ENCODE measurements at regions not wholly inside any gene's neighbourhood (a gene's known extent, or its start where the extent isn't known, plus 50 kb on each side); places are given as distances from the start of the nearest gene placed in this dataset.

GRCh38 chr1:198467342-198467741 lies 73.1 kb downstream of the ATP6V1G3 start:
- Histone ChIP-seq H3K36me3 (ENCODE audit: control insufficient read depth in 2 of 2, extremely low read depth in 1 of 2, insufficient read depth in 2 of 2, low read length in 2 of 2) (no peaks in the 10 kb centered on the region), H3K9me1 (replicated peaks; ENCODE audit: control insufficient read depth, extremely low read depth, insufficient read depth, low read length) (no peaks in the 10 kb centered on the region), H3K4me3 (replicated peaks in 1 of 3; ENCODE audit: insufficient read depth in 1 of 3, low read depth in 1 of 3, low read length in 3 of 3) (no peak overlapping the region), H3K27me3 (ENCODE audit: control insufficient read depth in 2 of 2, insufficient read depth in 2 of 2, low read length in 2 of 2) (no peaks in the 10 kb centered on the region), H3K9ac (replicated peaks; ENCODE audit: extremely low read depth, insufficient read depth, low read length) (no peak overlapping the region), H3K79me2 (ENCODE audit: control insufficient read depth, insufficient read depth, low read length) (no peaks in the 10 kb centered on the region), H3K4me2 (ENCODE audit: insufficient read depth, low read length) (no peak overlapping the region), H3K9me3 (replicated peaks; ENCODE audit: control insufficient read depth, insufficient read depth, low read length) (no peaks in the 10 kb centered on the region), H3K4me1 (ENCODE audit: control insufficient read depth, extremely low read depth, insufficient read depth, low read length) (peaks cover 6% of the 10 kb centered on the region), H4K20me1 (replicated peaks; ENCODE audit: control insufficient read depth, extremely low read depth, insufficient read depth, low read length) (no peaks in the 10 kb centered on the region), H2AFZ (ENCODE audit: low read depth, low read length) (no peak overlapping the region), H3K27ac (ENCODE audit: insufficient read depth, low read depth, low read length) (no peak overlapping the region)
- ChIA-PET CTCF (interaction anchor here (0.7 to 4.9 kb wide), 15 partner anchors 21 to 948 kb away, joined by 3 to 34 read pairs (median 4); no protein-coding TSS in a partner anchor), POLR2A (no interaction called here)
- FAIRE-seq (no peak), DNase-seq (ENCODE audit: low read depth, low spot score) (no peak)
- dilution Hi-C loops (cut with MboI; ENCODE audit: extremely low pct_ligation_motif_present, low sequenced_read_pairs) (no loop called here), intact Hi-C loops (cut with micrococcal nuclease) (loop anchor here (5.0 kb wide), 4 partner anchors 245 to 775 kb away; partner anchors contain the start of gene LHX9)
- TF ChIP-seq POLR2A (IDR thresholded peaks at IDR 0.05; ENCODE audit: low read depth, low read length) = no peak
- no TSS peak for BruUV-seq (replicated peaks)

- Histone ChIP-seq H3K36me3 (ENCODE audit: control insufficient read depth in 2 of 2, extremely low read depth in 1 of 2, insufficient read depth in 2 of 2, low read length in 2 of 2) (no peaks in the 10 kb centered on the region), H3K27me3 (ENCODE audit: control insufficient read depth in 2 of 2, insufficient read depth in 2 of 2, low read length in 2 of 2) (no peaks in the 10 kb centered on the region), H3K9me3 (replicated peaks; ENCODE audit: control insufficient read depth, insufficient read depth, low read length) (no peaks in the 10 kb centered on the region), H3K27ac (ENCODE audit: insufficient read depth, low read depth, low read length) (peak overlapping the region; percentile 53), H3K4me3 (replicated peaks in 1 of 3; ENCODE audit: insufficient read depth in 1 of 3, low read depth in 1 of 3, low read length in 3 of 3) (no peak overlapping the region), H3K79me2 (ENCODE audit: control insufficient read depth, insufficient read depth, low read length) (no peaks in the 10 kb centered on the region), H4K20me1 (replicated peaks; ENCODE audit: control insufficient read depth, extremely low read depth, insufficient read depth, low read length) (no peaks in the 10 kb centered on the region), H3K9me1 (replicated peaks; ENCODE audit: control insufficient read depth, extremely low read depth, insufficient read depth, low read length) (no peaks in the 10 kb centered on the region), H2AFZ (ENCODE audit: low read depth, low read length) (peak overlapping the region; percentile 65), H3K9ac (replicated peaks; ENCODE audit: extremely low read depth, insufficient read depth, low read length) (no peak overlapping the region), H3K4me1 (ENCODE audit: control insufficient read depth, extremely low read depth, insufficient read depth, low read length) (peaks cover 9% of the 10 kb centered on the region), H3K4me2 (ENCODE audit: insufficient read depth, low read length) (peak overlapping the region; percentile 8)
- intact Hi-C loops (cut with micrococcal nuclease) (loop anchor here (1.0 to 5.0 kb wide), 16 partner anchors 21 to 1065 kb away; partner anchors contain the start of genes LHX9 and NEK7), dilution Hi-C loops (cut with MboI; ENCODE audit: extremely low pct_ligation_motif_present, low sequenced_read_pairs) (no loop called here)
- POLR2A ChIA-PET = no interaction called here
- TF ChIP-seq MYC (IDR thresholded peaks at IDR 0.05; ENCODE audit: low read depth, low read length) (no peak), CTCF (IDR thresholded peaks at IDR 0.05; ENCODE audit: extremely low read depth in 1 of 2, insufficient read depth in 1 of 2, low read depth in 1 of 2, low read length in 2 of 2) (peak; percentile 22 to 48), GATA2 (IDR thresholded peaks at IDR 0.05; ENCODE audit: insufficient read depth, insufficient read length, low read depth, low read length) (peak; percentile 59)
- DNase-seq (ENCODE audit: low read depth, low spot score) (peak; percentile 83), FAIRE-seq (peak; percentile 76)
- CTCF ChIA-PET = interaction anchor here (0.7 to 4.9 kb wide), 24 partner anchors 19 to 1065 kb away, joined by 3 to 33 read pairs (median 4); no protein-coding TSS in a partner anchor
- no TSS peak for BruUV-seq (replicated peaks)
Observed at GRCh38 chr1:198465201-198466144, 75.0 kb downstream of the ATP6V1G3 start.
